ENCODE measurements at regions not wholly inside any gene's neighbourhood (a gene's known extent, or its start where the extent isn't known, plus 50 kb on each side); places are given as distances from the start of the nearest gene placed in this dataset.

GRCh38 chr13:82147526-82147925 lies 1734.7 kb downstream of the SLITRK1 start:
- peak; percentile 63 for DNase-seq (ENCODE audit: unreplicated experiment)
- Mint-ChIP-seq H3K27me3 (ENCODE audit: insufficient read depth, unreplicated experiment) (no peaks in the 10 kb centered on the region), H3K4me3 (ENCODE audit: unreplicated experiment) (no peak overlapping the region), H3K4me1 (ENCODE audit: insufficient read depth, unreplicated experiment) (no peaks in the 10 kb centered on the region), H3K36me3 (ENCODE audit: insufficient read depth, unreplicated experiment) (peaks cover 7% of the 10 kb centered on the region), H3K9me3 (ENCODE audit: unreplicated experiment) (no peaks in the 10 kb centered on the region), H3K27ac (ENCODE audit: low read depth, unreplicated experiment) (no peak overlapping the region)
- no peak for TF ChIP-seq CTCF (IDR thresholded peaks at IDR 0.05; ENCODE audit: unreplicated experiment)
- CTCF ChIA-PET = interaction anchor here (0.8 kb wide), 1 partner anchor 33 kb away, joined by 3 read pairs; no protein-coding TSS in a partner anchor
- no TSS peak for BruUV-seq (replicated peaks)
- POLR2A ChIA-PET = no interaction called here
- intact Hi-C loops (cut with micrococcal nuclease) = no loop called here

- Mint-ChIP-seq H3K27ac (ENCODE audit: low read depth, unreplicated experiment) (no peak overlapping the region), H3K9me3 (ENCODE audit: unreplicated experiment) (no peaks in the 10 kb centered on the region), H3K36me3 (ENCODE audit: insufficient read depth, unreplicated experiment) (no peaks in the 10 kb centered on the region), H3K4me1 (ENCODE audit: insufficient read depth, unreplicated experiment) (no peaks in the 10 kb centered on the region), H3K4me3 (ENCODE audit: unreplicated experiment) (no peak overlapping the region), H3K27me3 (ENCODE audit: insufficient read depth, unreplicated experiment) (no peaks in the 10 kb centered on the region)
- intact Hi-C loops (cut with micrococcal nuclease) = no loop called here
- POLR2A ChIA-PET = interaction anchor here (0.7 kb wide), 1 partner anchor 40 kb away, joined by 3 read pairs; no protein-coding TSS in a partner anchor
- DNase-seq (ENCODE audit: unreplicated experiment) = peak; percentile 2
- CTCF ChIA-PET = no interaction called here
- no peak for TF ChIP-seq CTCF (IDR thresholded peaks at IDR 0.05; ENCODE audit: unreplicated experiment)
- BruUV-seq (replicated peaks) = no TSS peak
Measured at GRCh38 chr13:82136880-82137279, 1745.4 kb downstream of the SLITRK1 start.

- no peaks in the 10 kb centered on the region for H3K9me3 Mint-ChIP-seq (ENCODE audit: unreplicated experiment)
Measured at GRCh38 chr13:82129281-82129680, 1753.0 kb downstream of the SLITRK1 start.

GRCh38 chr13:82118589-82118988 lies 1763.7 kb downstream of the SLITRK1 start:
- CTCF ChIA-PET = no interaction called here
- Mint-ChIP-seq H3K4me3 (ENCODE audit: unreplicated experiment) (no peak overlapping the region), H3K4me1 (ENCODE audit: insufficient read depth, unreplicated experiment) (no peaks in the 10 kb centered on the region), H3K27ac (ENCODE audit: low read depth, unreplicated experiment) (no peak overlapping the region), H3K9me3 (ENCODE audit: unreplicated experiment) (peaks cover 8% of the 10 kb centered on the region), H3K36me3 (ENCODE audit: insufficient read depth, unreplicated experiment) (no peaks in the 10 kb centered on the region), H3K27me3 (ENCODE audit: insufficient read depth, unreplicated experiment) (no peaks in the 10 kb centered on the region)
- intact Hi-C loops (cut with micrococcal nuclease) = no loop called here
- POLR2A ChIA-PET = no interaction called here
- DNase-seq (ENCODE audit: unreplicated experiment) = no peak
- BruUV-seq (replicated peaks) = no TSS peak
- TF ChIP-seq CTCF (IDR thresholded peaks at IDR 0.05; ENCODE audit: unreplicated experiment) = no peak

More at GRCh38 chr13:82129281-82129680, 1753.0 kb downstream of the SLITRK1 start:
- Mint-ChIP-seq H3K36me3 (ENCODE audit: insufficient read depth, unreplicated experiment) (no peaks in the 10 kb centered on the region), H3K4me1 (ENCODE audit: insufficient read depth, unreplicated experiment) (peaks cover 11% of the 10 kb centered on the region), H3K27ac (ENCODE audit: low read depth, unreplicated experiment) (no peak overlapping the region), H3K27me3 (ENCODE audit: insufficient read depth, unreplicated experiment) (no peaks in the 10 kb centered on the region), H3K4me3 (ENCODE audit: unreplicated experiment) (no peak overlapping the region)
- DNase-seq (ENCODE audit: unreplicated experiment) = no peak
- BruUV-seq (replicated peaks) = no TSS peak
- ChIA-PET CTCF (no interaction called here), POLR2A (no interaction called here)
- no peak for TF ChIP-seq CTCF (IDR thresholded peaks at IDR 0.05; ENCODE audit: unreplicated experiment)
- intact Hi-C loops (cut with micrococcal nuclease) = no loop called here
